Upper lobe of left lung (tissue), 4 donors: ENCODE measurements at regions not wholly inside any gene's neighbourhood (a gene's known extent, or its start where the extent isn't known, plus 50 kb on each side); places are given as distances from the start of the nearest gene placed in this dataset.

Source experiments
- POLR2A ChIP-seq, 4 donors: fragments of 450-650 bp; IDR thresholded peaks; one replicate each; pipeline ENCODE4 v1.5.1; 2016 to 2017; ENCODE audit warnings: antibody characterized with exemption in 4 of 4, mild to moderate bottlenecking in 2 of 4
- TF ChIP-seq, protein P1 (sequence below), 6 experiments: fragments of 450-650 bp in 4 of 6; fragments of 200-600 bp in 2 of 6; sonication (generic) in 2 of 6; IDR thresholded peaks; one replicate each; pipeline ENCODE4 v1.5.1; 2016 to 2019; ENCODE audit warnings: antibody characterized with exemption in 6 of 6

DNA sequence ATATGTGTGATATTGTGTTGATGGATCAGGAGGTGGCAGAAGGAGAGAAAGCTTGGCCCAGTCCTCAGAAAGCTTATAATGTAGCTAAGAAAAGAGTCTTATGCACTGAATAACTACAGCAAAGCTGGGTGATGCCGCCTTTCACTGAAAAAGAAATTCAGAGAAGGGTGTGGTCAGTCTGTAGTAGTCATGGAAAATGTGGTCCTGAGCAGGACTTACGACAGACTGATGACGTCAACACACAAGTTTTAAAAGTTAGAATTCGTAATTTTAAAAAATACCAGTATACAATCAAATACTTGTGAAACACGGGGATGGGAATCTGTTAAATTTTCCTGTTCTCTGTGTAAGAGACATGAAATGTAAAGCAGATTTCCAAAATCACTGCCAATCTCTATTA, 87.0 kb upstream of the RAPGEF2 start:
- TF ChIP-seq, protein P1, sequence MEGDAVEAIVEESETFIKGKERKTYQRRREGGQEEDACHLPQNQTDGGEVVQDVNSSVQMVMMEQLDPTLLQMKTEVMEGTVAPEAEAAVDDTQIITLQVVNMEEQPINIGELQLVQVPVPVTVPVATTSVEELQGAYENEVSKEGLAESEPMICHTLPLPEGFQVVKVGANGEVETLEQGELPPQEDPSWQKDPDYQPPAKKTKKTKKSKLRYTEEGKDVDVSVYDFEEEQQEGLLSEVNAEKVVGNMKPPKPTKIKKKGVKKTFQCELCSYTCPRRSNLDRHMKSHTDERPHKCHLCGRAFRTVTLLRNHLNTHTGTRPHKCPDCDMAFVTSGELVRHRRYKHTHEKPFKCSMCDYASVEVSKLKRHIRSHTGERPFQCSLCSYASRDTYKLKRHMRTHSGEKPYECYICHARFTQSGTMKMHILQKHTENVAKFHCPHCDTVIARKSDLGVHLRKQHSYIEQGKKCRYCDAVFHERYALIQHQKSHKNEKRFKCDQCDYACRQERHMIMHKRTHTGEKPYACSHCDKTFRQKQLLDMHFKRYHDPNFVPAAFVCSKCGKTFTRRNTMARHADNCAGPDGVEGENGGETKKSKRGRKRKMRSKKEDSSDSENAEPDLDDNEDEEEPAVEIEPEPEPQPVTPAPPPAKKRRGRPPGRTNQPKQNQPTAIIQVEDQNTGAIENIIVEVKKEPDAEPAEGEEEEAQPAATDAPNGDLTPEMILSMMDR (IDR thresholded peaks at IDR 0.05): no peak
- TF ChIP-seq POLR2A (IDR thresholded peaks at IDR 0.05): no peak
